H54 (cell line): ENCODE measurements at regions not wholly inside any gene's neighbourhood (a gene's known extent, or its start where the extent isn't known, plus 50 kb on each side); places are given as distances from the start of the nearest gene placed in this dataset.

Experiments
- DNase-seq: peaks from one replicate; pipeline ENCODE4 v3.0.0; 2011; ENCODE audit warnings: low spot score, mixed read lengths; ENCODE audit not compliant: insufficient read length
- FAIRE-seq: peaks from 3 replicates; lab custom pipeline; 2011; peaks lifted over from hg19 to GRCh38; lab: Jason Lieb, UNC
- POLR2A ChIP-seq: IDR thresholded peaks from 2 replicates; pipeline ENCODE4 v1.6.1; 2011; ENCODE audit warnings: low read depth, mild to moderate bottlenecking, low read length

DNA sequence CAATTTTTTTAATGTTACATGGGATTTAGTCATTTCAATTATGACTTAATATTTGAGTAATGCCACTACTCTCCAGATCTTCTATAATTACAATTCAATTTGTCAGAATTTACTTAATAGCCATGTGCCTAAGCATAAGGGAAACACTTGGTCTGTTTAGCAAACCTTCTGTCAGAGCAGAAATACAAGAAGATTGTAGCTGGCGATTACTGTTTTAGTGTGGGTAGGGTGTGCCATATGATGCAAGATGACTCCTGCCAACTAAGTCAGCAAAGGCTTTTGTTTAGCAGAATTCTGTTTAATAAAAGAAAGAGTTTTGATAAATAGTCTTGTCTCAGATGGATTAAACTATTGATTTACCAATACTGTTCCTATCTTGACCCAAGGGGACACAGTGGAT, 455.4 kb downstream of the RNF144B start:
- DNase-seq (no peak), FAIRE-seq (no peak)
- TF ChIP-seq POLR2A = no peak

DNA sequence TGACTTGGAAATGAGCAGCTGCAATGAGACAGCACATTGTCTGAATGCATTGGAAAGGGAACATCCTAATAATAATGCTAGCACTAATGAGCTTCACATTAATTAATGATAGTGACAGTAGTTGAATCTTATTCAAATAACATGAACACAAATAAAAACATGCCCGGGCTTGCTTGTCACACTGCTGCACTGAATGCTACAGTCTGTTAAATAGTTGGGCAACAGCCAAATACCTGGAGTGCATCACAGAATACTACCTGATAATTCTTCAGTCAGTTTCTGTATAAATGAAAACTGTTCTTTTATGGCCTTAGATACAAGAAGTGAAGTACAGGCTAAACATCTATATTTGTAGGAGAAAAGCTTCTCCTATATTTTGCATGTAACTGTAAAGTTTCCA, 458.7 kb downstream of the RNF144B start:
- no peak for TF ChIP-seq POLR2A
- FAIRE-seq = no peak
- DNase-seq = no peak

DNA sequence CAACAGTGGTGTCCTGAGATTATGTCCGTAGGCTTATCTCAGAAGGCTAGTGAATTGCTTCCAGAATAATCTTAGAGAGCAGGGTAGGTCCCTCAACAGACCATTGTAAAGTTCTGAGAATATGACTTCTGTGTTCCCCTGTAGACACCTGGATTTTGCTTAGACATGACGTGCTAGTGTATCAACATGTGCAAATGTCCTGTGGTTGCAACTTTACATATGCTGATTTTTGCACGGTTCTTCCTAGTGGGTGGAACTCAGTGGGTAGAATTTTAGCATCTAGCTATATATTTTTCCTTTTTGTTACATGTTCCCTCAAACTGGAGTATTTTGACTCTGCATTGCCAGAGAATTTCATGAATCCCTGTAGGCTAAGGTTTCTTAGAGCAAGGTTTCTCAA, 459.2 kb downstream of the RNF144B start:
- TF ChIP-seq POLR2A = no peak
- FAIRE-seq = no peak
- no peak for DNase-seq

DNA sequence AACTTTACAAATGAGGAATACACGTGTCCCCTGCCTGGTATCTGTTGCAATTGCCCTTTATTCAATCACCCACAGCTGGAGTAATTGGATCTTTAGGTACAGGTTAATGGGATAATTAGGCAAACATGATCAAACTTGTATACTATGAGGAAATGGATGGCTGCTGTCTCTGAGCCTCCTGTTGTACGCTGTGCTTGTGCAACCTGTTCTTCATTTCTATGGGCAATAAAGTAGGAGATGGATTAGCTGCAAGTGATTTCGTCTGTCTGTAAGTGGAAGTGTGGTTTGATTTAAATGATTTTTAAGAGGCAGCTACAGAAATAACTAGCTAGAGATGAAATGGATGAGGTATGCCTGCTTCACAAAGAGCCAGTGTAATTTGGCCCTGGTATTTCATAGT, 474.1 kb downstream of the RNF144B start:
- DNase-seq (no peak), FAIRE-seq (no peak)
- TF ChIP-seq POLR2A = no peak

DNA sequence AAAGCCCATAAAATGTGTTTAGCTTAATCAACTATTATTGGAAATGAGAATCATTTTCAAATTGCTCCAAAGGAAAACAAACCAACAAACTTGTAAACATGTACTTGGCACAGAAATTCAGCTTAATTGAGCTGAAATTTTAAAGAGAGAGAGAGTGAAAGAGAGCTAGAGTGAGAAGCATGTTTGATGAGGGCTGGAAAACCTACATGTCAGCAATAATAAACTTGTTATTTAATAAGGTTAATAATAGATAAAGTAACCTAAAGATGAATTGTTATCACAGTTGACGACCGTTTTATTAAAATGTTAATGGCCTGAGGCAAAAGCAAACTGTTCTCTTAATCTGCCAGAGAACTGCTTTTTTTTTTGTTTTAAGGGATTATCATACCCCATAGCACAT, 496.1 kb downstream of the RNF144B start:
- no peak for FAIRE-seq
- TF ChIP-seq POLR2A = no peak
- no peak for DNase-seq

DNA sequence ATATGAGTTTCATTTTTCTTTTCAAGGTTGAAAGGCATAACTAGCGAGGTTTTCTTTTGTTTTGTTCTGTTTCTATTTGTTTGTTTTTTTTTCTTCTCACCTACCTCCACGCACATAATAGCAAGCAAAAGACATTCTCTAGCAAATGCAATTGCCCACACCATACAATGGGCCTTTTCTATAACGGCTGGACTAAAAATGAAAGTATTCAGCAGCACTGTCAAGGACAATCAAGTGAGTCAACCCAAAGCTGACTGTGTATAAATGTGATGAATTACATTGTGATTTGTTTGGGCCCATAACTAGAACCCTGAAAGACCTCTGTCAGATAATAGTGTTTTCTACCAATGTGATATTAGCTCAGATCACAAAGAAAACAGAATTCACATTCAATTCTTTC, 496.7 kb downstream of the RNF144B start:
- no peak for TF ChIP-seq POLR2A
- DNase-seq = no peak
- no peak for FAIRE-seq

DNA sequence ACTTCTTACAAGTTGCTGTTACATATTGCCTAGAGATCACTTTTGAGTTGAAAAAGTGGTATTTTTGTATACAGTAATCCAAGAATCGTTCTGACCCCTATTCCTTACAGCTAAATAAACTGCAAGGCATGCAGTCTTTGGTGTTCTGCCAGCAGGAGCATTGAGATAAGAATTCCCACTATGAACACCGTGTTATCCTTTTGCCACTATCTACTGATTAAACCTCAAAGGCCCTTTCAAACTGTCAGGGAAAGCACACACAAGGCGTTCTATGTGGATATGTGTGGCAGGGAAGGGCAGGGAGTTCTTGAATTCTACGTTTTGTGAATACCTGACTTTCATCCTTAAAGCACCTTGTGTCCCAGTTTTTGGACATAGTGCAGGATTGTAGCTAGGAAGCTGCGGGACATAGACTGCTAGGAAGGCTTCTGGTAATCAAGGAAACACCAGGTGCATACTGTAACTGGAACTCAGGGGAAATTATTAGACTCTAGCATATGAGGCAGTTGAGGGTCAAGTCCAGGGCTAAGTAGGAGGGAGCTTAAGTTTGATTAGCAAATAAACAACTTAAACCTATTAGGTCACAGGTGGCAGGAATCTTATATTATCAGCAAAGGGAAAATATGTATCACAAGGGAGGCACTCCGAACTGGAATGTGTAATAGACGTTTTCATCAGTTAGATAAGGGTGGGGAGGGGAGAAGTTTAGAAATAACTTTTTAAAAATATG, 506.6 kb downstream of the RNF144B start:
- no peak for DNase-seq
- no peak for FAIRE-seq
- TF ChIP-seq POLR2A = no peak

DNA sequence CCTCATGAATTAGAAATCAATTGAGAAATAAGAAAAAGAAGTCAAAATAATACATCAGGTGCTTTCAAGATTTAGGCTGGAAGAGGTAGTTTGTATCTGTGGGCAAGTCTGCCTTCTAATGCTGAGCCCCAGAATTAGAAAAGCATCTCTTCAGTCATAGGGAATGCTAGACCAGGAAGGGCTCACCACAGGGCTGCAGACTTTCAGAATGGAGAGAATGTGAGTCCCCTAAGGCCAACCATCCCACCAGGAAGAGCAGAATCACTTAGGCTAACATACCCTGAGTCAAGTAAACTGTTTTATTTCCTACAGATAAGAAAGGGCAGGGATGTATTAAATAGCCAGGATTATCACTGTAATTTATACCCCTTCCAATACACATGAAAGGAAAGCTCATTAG, 510.2 kb downstream of the RNF144B start:
- no peak for TF ChIP-seq POLR2A
- no peak for FAIRE-seq
- DNase-seq = no peak

DNA sequence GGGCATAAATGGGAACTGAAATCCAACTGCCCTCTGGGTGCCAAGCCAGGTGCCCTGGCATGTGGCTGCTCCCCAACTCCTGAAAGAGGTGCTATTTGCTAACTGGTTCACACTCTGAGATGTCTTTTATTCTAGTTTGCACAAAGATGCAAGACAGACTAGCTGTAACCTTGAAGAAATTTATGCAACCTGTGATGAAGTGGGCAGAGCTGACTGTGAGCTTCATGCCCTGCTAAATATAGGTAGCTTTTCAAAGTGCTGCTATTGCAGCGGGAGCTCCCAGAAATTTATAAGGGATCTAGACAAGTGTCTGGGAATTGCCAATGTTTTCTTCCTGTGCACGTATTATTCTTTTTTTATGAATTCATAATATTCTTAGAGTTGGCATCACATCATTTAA, 517.5 kb downstream of the RNF144B start:
- DNase-seq (no peak), FAIRE-seq (no peak)
- TF ChIP-seq POLR2A = no peak

DNA sequence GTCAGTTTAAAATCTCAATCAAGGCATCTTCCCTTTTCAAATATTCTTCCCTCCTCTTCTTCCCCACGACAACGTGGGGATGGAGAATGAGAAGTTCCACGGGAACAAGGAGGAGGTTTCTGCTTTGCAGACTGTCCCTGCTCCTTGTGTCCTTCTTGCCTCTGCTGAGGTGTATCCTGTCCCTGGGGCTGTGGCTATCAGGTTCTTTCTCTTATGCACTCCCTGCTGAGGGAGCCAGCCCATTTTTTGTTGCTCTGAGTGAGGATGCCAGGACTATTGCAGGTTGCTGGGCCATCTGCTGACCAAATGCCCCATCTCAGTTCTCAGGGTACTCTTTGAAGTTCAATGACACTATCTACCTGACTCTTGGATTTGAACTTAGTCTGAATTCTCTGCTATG, 533.6 kb downstream of the RNF144B start:
- FAIRE-seq (no peak), DNase-seq (no peak)
- no peak for TF ChIP-seq POLR2A

DNA sequence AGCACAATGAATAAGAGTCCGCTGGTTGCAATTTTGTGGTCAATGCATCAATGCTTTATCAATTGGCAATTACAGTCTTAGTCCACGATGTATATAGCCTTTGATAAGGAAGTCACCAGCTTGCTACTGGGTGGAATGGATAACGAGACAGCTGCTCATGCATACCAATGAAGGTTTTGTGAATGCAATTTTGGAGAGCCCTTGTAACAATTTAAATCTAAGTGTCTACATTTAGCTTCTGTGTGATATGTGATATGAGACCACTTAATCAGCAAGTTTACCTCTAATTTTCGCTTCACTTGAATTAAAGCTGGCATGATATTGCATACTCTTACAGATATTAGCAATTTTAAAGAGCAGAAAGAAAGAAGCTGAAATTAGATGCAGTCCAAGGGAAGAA, 543.9 kb downstream of the RNF144B start:
- FAIRE-seq (no peak), DNase-seq (no peak)
- no peak for TF ChIP-seq POLR2A

DNA sequence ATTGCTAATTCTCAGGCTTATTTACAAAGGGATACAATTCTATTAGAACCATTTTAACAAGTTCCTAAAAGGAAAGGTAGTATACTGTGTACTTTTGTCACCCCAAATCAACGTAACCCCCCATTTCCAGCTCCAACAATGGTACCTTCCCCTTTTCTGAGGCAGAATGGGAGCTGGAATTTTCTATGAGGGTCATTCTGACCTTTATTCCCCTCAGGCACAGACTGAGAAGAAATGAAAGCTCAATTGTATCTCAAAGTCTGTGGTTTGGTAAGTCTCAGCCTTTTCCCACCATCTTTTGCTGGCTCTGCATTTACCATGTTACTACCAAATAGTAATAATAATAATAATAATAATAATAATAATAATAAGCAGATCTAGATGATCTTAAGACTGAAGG, 571.0 kb downstream of the RNF144B start:
- no peak for FAIRE-seq
- no peak for TF ChIP-seq POLR2A
- DNase-seq = no peak

DNA sequence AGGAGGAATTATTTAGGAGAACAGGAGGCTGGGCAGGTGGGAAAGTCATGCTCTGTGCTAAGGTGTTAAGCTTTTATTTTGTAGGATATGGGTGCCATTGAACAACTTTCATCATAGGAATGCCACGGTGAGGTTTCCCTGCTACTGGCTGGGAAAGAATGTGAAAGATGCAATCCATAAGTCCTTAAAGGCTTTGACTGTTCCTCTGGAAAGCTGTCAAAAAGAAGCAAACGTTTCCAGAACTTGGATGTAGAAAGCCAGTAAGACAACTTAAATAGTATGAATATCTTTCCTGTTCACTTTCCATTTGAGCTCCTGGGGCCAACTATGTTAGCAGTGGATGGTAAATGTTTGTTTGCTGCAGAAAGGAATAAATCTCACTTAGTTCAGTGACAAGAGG, 574.4 kb downstream of the RNF144B start:
- no peak for TF ChIP-seq POLR2A
- FAIRE-seq (no peak), DNase-seq (no peak)

DNA sequence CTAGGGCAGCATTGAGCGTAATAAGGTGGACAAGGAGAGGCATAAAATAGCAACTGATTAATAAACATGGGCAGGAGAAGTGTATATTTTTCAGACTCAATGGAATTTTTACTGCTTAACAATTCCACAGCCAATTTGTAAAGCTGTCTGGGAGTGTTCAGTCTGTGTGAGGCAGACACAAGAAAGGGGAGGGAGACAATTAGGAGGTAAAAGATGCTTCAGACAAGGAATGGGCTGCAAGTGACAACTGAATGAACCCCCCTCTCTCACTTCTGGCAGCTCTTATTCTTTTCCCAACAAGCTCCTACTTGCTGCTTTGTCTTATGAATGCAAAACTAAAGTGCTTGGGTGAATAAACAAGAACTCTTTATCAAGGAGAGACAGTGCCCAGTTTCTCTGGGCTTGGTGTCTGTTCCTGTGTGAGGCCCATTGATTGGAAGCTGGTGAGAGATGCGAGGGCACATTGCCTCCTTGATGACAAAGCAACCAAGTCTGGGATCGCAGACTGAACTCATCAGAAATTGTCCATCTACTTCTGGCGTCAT, 575.3 kb downstream of the RNF144B start:
- TF ChIP-seq POLR2A = no peak
- FAIRE-seq = no peak

DNA sequence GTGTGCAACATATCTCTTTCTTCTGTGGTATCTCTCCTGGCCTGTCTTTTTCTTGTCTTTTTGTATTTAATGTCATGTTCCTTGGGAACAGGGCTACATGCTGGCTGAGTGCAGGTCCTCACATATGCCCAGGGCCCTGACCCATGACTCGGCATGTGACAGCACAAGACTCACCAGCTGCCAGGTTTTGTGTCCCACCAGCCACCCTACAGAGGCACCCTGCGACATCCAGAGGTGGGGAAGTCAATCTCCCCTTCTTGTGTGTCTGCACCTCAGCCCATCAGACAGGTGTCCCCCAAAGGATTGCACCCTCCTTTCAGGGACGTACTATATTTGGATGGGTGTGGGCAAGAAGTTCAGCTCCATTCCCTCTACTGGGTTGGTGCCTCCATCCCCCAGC, 576.3 kb downstream of the RNF144B start:
- no peak for FAIRE-seq
- TF ChIP-seq POLR2A = no peak
- DNase-seq = no peak

More for the DNA sequence above, 575.3 kb downstream of the RNF144B start:
- no peak for DNase-seq
